Right lobe of liver (tissue), 6 donors: ENCODE measurements at regions not wholly inside any gene's neighbourhood (a gene's known extent, or its start where the extent isn't known, plus 50 kb on each side); places are given as distances from the start of the nearest gene placed in this dataset.

ENCODE experiments used
- ATAC-seq, 4 donors: fragments of 200-7000 bp; cut with Tn5 transposase; one replicate each; pipeline ENCODE4 v1.9.1; 2020; ENCODE audit warnings: mild to moderate bottlenecking in 4 of 4, moderate library complexity in 4 of 4
- DNase-seq, 3 donors: peaks; one replicate each; pipeline ENCODE4 v3.0.0-alpha.2; 2020
- H3K27ac ChIP-seq, 3 donors: fragments of 200-600 bp; one replicate each; pipeline ENCODE4 v1.8.0; 2022
- H3K27me3 ChIP-seq, 2 donors: fragments of 200-600 bp; one replicate each; pipeline ENCODE4 v1.8.0; 2022
- H3K36me3 ChIP-seq, 4 donors: fragments of 200-600 bp; sonication (generic) in 1 of 4; one replicate each; pipeline versions ENCODE4 v1.5.1 to v1.8.0; 2017 to 2022; ENCODE audit warnings: control low read depth in 1 of 4
- H3K4me1 ChIP-seq, 4 donors: fragments of 200-600 bp; sonication (generic) in 1 of 4; one replicate each; pipeline versions ENCODE4 v1.5.1 to v1.8.0; 2017 to 2022; ENCODE audit warnings: control low read depth in 1 of 4
- H3K4me3 ChIP-seq, 3 donors: fragments of 200-600 bp; one replicate each; pipeline ENCODE4 v1.8.0; 2022
- H3K9me3 ChIP-seq, 4 donors: fragments of 200-600 bp; sonication (generic) in 1 of 4; one replicate each; pipeline versions ENCODE4 v1.5.1 to v1.8.0; 2017 to 2022; ENCODE audit warnings: control low read depth in 1 of 4
- CTCF ChIP-seq, 4 donors: fragments of 200-600 bp in 3 of 4; fragments of 450-650 bp in 1 of 4; IDR thresholded peaks; one replicate each; pipeline versions ENCODE4 v1.5.1 to v1.8.0; 2016 to 2022; ENCODE audit warnings: antibody characterized with exemption in 4 of 4, mild to moderate bottlenecking in 2 of 4
- POLR2A ChIP-seq: fragments of 450-650 bp; IDR thresholded peaks from one replicate; pipeline ENCODE4 v1.6.1; 2017; ENCODE audit warnings: antibody characterized with exemption, mild to moderate bottlenecking
- WGBS: methylation state at CpG from one replicate; pipeline ENCODE4 v1.1.6; 2018; ENCODE audit warnings: low coverage, low lambda C conversion rate; ENCODE audit not compliant: insufficient coverage; ENCODE audit errors: missing lambda C conversion rate; 5-methylcytosine and 5-hydroxymethylcytosine counted together
- intact Hi-C, 2 donors: fragments of 100-400 bp; cut with DNase I; formaldehyde crosslinking; loops; one replicate each; pipeline versions ENCODE4 v1.11.2 to v1.14.1; 2022
- donor health status: DM: no; HTN: yes; CAD: no.
- donor health status: DM: no; HTN: no; CAD: no.
- donor health status: DM: no; HTN: no; CAD: no.
- donor health status: DM: no; HTN: yes; CAD: no.
- donor health status: DM: no; HTN: yes; CAD: no.

GRCh38 chr11:43582024-43582862 lies 98.3 kb upstream of the HSD17B12 start:
- DNase-seq, result no peak
- TF ChIP-seq CTCF (IDR thresholded peaks at IDR 0.05) (no peak), POLR2A (no peak)
- WGBS, result 7% methylated on average over 26 of the region's 37 CpGs
- intact Hi-C loops, result no loop called here
- H3K4me1 ChIP-seq, result peaks cover 0 to 7% (median 0%) of the 10 kb centered on the region in 4 donors
- H3K4me3 ChIP-seq, result no peak overlapping the region
- no peaks in the 10 kb centered on the region for H3K36me3 ChIP-seq
- no peaks in the 10 kb centered on the region for H3K9me3 ChIP-seq
- peaks cover 2 to 7% of the 10 kb centered on the region in 2 donors for H3K27me3 ChIP-seq
- H3K27ac ChIP-seq, result no peak overlapping the region
- no peak for ATAC-seq

- H3K27ac ChIP-seq, result no peak overlapping the region
- ATAC-seq, result no peak
- no peak overlapping the region for H3K4me3 ChIP-seq
- DNase-seq, result no peak
- WGBS, result 26% methylated on average over 16 of the region's 26 CpGs
- no peaks in the 10 kb centered on the region for H3K9me3 ChIP-seq
- H3K36me3 ChIP-seq, result no peaks in the 10 kb centered on the region
- H3K27me3 ChIP-seq, result peaks cover 0 to 5% of the 10 kb centered on the region in 2 donors
- intact Hi-C loops, result no loop called here
- TF ChIP-seq POLR2A, result no peak
- peaks cover 0 to 7% (median 0%) of the 10 kb centered on the region in 4 donors for H3K4me1 ChIP-seq
These were observed 97.6 kb upstream of the HSD17B12 start for GRCh38 chr11:43582863-43583462.

- H3K36me3 ChIP-seq, result no peaks in the 10 kb centered on the region
- H3K9me3 ChIP-seq, result no peaks in the 10 kb centered on the region
- TF ChIP-seq POLR2A (no peak), CTCF (IDR thresholded peaks at IDR 0.05) (no peak)
- no peak overlapping the region for H3K27ac ChIP-seq
- peaks cover 0 to 7% (median 0%) of the 10 kb centered on the region in 4 donors for H3K4me1 ChIP-seq
- H3K4me3 ChIP-seq, result no peak overlapping the region
- ATAC-seq (no peak), DNase-seq (no peak)
- H3K27me3 ChIP-seq, result peaks cover 0 to 5% of the 10 kb centered on the region in 2 donors
- WGBS, result 12% methylated on average over 6 of the region's 6 CpGs
- intact Hi-C loops, result no loop called here
These were observed 97.0 kb upstream of the HSD17B12 start for GRCh38 chr11:43583548-43583947.

GRCh38 chr11:43585877-43586608 lies 94.5 kb upstream of the HSD17B12 start:
- H3K36me3 ChIP-seq, result no peaks in the 10 kb centered on the region
- no peak for ATAC-seq
- WGBS, result 67% methylated on average over 1 of the region's 1 CpG

More at GRCh38 chr11:43585877-43586608, 94.5 kb upstream of the HSD17B12 start:
- intact Hi-C loops, result no loop called here
- no peaks in the 10 kb centered on the region for H3K9me3 ChIP-seq
- H3K4me1 ChIP-seq, result peaks cover 0 to 3% (median 0%) of the 10 kb centered on the region in 4 donors
- DNase-seq, result no peak
- TF ChIP-seq POLR2A, result no peak
- TF ChIP-seq CTCF (IDR thresholded peaks at IDR 0.05), result no peak
- no peak overlapping the region for H3K4me3 ChIP-seq
- H3K27me3 ChIP-seq, result peaks cover 0 to 5% of the 10 kb centered on the region in 2 donors
- H3K27ac ChIP-seq, result no peak overlapping the region
